Ishikawa (cell line): ENCODE measurements at regions not wholly inside any gene's neighbourhood (a gene's known extent, or its start where the extent isn't known, plus 50 kb on each side); places are given as distances from the start of the nearest gene placed in this dataset.

Experiments used
- CREB1 ChIP-seq: IDR thresholded peaks from 2 replicates; pipeline ENCODE4 v1.6.1; 2012; ENCODE audit warnings: low read depth
- EP300 ChIP-seq: IDR thresholded peaks from 2 replicates; pipeline ENCODE4 v1.6.1; 2012; ENCODE audit warnings: borderline replicate concordance
- FOXM1 ChIP-seq: IDR thresholded peaks from 2 replicates; pipeline ENCODE4 v1.6.1; 2012; ENCODE audit warnings: low read depth, borderline replicate concordance
- RAD21 ChIP-seq: IDR thresholded peaks from 2 replicates; pipeline ENCODE4 v1.6.1; 2012; ENCODE audit warnings: low read depth
- TAF1 ChIP-seq: IDR thresholded peaks from 2 replicates; pipeline ENCODE4 v1.6.1; 2012; ENCODE audit warnings: low read depth, mild to moderate bottlenecking
- TF ChIP-seq, protein P1 (sequence below): IDR thresholded peaks from 2 replicates; pipeline ENCODE4 v1.6.1; 2012
- TF ChIP-seq, protein P2 (sequence below): IDR thresholded peaks from 2 replicates; pipeline ENCODE4 v1.6.1; 2012; ENCODE audit warnings: low read depth, mild to moderate bottlenecking

DNA sequence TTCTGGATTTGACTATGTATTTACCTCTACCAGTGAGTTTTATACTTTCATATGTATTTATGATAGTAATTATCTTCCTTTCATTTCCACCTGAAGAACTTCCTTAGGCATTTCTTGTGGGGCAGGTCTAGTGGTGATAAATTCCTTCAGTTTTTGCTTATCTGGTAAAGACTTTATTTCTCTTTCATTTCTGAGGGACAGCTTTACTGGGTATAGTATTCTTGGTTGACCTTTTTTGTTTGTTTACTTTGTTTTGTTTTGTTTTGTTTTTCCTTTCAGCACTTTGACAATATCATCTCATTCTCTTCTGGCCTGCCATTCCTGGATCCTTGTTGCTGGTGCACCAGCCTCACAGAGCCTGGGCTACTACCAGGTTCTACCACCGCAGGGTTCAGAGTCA is 53.9 kb upstream of the NFKBIA start:
- no peak for TF ChIP-seq RAD21
- no peak for TF ChIP-seq FOXM1
- TF ChIP-seq CREB1, result no peak
- TF ChIP-seq, protein P1, sequence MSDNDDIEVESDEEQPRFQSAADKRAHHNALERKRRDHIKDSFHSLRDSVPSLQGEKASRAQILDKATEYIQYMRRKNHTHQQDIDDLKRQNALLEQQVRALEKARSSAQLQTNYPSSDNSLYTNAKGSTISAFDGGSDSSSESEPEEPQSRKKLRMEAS, result no peak
- TF ChIP-seq, protein P2, sequence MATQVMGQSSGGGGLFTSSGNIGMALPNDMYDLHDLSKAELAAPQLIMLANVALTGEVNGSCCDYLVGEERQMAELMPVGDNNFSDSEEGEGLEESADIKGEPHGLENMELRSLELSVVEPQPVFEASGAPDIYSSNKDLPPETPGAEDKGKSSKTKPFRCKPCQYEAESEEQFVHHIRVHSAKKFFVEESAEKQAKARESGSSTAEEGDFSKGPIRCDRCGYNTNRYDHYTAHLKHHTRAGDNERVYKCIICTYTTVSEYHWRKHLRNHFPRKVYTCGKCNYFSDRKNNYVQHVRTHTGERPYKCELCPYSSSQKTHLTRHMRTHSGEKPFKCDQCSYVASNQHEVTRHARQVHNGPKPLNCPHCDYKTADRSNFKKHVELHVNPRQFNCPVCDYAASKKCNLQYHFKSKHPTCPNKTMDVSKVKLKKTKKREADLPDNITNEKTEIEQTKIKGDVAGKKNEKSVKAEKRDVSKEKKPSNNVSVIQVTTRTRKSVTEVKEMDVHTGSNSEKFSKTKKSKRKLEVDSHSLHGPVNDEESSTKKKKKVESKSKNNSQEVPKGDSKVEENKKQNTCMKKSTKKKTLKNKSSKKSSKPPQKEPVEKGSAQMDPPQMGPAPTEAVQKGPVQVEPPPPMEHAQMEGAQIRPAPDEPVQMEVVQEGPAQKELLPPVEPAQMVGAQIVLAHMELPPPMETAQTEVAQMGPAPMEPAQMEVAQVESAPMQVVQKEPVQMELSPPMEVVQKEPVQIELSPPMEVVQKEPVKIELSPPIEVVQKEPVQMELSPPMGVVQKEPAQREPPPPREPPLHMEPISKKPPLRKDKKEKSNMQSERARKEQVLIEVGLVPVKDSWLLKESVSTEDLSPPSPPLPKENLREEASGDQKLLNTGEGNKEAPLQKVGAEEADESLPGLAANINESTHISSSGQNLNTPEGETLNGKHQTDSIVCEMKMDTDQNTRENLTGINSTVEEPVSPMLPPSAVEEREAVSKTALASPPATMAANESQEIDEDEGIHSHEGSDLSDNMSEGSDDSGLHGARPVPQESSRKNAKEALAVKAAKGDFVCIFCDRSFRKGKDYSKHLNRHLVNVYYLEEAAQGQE, result no peak
- no peak for TF ChIP-seq EP300
- TF ChIP-seq TAF1, result no peak
